NCI-H1105 (cell line): ENCODE measurements at regions not wholly inside any gene's neighbourhood (a gene's known extent, or its start where the extent isn't known, plus 50 kb on each side); places are given as distances from the start of the nearest gene placed in this dataset.
"Not testable (repeated sequence)": the region's sequence is repeated elsewhere in the genome, so short reads cannot be mapped to it uniquely, and the experiment has no call there.

Experiments
- DNase-seq: peaks from one replicate; lab custom pipeline; 2025; lab: John Stamatoyannopoulos, UW

DNA sequence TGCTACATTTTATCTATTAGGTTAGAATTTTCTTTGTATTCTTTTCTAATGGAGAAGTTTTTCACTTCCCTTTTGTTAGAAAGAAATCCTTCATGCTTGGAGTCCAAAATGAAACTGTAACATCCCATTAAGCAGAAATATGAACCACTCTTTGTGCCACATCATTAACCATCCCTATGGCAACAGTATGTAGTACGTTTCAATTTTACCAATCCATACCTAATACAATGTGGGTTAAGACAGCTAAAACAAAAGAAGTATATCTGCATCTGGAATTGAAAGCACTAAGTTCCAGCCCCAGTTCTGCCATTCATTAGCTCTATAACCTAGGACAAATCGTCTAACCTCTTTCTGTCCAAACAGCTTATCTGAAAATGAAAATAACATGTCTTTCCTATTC, 409.2 kb upstream of the SPHKAP start:
- DNase-seq: no peak

DNA sequence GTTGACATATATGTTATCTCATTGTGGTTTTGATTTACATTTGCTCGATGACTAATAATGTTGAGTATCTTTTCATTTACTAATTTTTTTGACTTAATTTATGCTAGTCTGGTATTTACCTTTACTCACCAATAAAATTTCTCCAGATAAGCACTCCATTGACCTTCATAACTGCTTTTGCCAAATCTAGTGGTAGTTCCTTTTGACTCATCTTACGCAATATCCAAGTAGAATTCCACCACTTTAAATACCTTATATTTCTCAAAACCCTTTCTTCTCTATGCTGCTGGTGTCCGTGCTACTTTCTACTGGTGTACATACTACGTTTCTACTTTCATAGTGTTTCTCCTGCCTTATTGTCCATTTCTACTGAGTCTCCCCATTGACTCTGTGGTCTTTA, 407.6 kb upstream of the SPHKAP start:
- no peak for DNase-seq

DNA sequence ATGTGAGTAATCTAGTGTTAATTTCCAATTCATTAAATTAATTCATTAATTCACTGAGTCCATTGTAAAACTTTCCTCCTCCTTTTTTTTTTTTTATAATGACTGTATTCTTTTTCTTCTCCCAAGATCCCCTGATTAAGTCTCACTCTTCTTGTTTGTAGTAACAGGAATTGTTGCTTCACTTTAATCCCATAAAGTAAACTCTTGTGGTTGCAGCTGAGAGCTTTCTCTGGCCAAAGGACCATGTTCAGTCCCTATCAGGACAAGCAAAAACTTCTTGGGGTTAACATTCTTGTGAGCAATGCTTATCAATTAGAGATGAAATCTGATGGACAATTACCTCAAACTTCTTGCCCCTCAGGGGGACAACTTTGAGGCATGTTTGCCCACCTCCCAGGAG, 400.2 kb upstream of the SPHKAP start:
- DNase-seq: no peak

DNA sequence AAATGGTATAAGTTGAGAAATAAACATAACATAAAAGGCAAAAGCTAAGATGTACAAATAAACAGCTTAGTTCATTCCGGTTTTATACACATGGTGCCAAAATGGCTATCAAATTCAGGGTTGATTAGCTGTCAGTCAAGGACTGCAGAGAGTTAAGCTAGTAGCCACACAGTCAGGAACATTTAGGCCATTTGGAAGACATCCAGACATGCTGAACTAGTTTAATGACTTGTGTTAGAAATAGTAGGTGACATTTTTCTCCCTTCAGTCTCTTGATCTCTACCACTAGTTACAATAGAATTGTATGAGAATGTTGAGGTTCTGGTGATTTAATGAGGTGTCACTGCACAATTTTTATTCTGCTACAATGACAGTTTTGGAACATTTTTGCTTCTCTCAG, 394.4 kb upstream of the SPHKAP start:
- DNase-seq: no peak

DNA sequence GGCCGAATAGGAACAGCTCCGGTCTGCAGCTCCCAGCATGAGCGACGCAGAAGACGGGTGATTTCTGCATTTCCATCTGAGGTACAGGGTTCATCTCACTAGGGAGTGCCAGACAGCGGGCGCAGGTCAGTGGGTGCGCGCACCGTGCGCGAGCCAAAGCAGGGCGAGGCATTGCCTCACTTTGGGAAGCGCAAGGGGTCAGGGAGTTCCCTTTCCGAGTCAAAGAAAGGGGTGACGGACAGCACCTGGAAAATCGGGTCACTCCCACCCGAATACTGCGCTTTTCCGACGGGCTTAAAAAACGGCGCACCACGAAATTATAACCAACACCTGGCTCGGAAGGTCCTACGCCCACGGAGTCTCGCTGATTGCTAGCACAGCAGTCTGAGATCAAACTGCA, 386.8 kb upstream of the SPHKAP start:
- DNase-seq: not testable (repeated sequence)

DNA sequence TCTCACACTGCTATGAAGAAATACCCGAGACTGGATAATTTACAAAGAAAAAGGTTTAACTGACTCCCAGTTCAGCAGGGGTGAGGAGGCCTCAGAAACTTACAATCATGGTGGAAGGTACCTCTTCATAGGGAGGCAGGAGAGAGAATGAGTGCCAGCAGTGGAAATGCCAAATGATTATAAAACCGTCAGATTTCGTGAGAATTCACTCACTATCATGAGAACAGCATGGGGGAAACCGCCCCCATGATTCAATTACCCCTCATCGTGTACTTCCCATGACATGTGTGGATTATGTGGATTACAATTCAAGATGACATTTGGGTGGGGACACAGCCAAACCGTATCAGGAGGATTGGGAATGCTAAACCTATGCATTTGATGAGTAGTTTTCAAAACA, 380.3 kb upstream of the SPHKAP start:
- no peak for DNase-seq

DNA sequence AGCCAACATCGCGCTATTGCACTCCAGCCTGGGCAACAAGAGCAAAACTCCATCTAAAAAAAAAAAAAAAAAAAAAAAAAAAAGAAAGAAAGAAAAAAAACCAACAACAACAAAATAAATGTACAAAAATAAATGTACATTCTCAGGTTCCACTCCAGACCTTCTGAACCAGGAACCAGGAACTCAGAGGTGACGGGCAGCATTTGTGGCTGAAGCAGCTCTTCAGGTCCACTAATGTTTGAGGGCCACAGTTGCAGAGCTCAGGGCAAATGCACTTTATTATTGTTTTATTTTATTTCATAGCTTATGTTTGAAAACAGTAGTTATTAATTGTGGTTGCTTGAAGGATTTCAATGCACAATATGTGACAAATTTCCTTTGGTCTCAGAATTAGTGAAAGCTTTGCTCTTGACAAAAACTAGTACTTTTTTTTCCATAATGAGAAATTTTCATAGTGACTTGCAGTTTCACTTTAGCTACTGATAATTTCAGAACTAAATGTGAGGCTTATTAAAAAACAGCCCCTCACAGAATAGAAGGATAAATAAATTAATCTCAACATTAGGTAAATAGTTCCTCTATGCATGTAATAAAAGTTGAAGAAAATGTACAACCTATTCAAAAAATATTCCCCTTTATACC, 378.4 kb upstream of the SPHKAP start:
- no peak for DNase-seq

DNA sequence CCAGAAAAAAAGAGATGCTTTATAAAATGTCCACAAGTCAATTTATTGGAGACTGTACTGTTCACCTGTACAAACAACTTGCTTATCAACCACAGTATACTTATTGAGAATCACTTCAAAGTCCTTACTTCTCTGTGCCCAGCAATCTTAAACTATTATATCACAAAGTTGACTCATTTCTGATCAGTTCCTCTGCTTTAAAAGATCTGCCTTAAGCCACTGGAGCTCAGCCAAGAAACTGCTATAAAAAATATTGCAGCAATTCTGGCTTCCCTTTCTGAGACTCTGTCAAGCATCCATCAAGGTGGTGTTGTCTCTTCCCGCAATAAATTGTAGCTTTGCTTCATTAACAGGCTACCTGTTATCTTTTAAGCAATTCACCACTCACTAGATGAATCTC, 375.2 kb upstream of the SPHKAP start:
- DNase-seq: no peak

DNA sequence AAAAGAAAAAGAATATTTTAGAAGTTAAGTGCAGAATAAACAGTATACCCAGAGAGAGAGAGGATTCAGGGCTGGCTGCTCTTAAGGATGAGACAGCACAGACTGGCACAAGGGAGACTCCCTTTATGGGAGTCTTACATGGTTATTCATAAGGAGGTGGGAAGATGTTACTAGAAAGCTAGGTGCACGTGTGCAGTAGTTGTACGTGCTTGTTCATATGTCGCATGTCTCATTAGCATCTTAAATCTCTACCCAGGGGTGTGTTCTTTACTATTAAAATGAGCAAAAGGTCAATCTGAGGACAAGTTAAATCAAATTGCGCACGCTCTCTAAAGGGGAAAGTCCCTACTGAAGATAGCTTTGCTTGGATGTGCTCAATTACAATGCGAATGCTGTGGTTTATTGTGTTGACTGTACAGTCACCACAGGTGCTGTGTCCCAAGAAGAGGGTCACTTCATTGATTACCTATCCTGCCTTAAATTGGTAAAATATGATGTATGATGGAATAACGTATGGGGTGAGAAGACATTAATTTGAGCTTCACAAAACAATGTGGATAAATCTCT, 368.0 kb upstream of the SPHKAP start:
- DNase-seq: no peak

DNA sequence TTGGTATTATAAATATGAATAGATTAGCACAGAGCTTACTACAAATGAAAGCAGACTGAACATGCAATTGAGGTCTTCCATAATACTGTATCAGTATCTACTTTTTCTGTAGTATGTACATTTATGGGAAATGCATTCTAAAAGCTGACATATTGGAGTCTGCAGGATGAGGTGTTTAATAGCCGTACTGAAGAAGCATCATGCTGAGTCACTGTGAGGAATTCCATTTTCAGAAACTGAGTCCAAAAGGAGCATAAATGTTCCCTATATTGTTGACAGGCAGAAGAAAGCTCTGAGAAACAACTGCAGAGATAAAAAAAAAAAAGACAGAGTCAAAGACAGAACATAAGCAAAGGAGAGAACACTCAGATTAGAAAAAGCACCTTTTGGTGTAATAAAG, 366.7 kb upstream of the SPHKAP start:
- DNase-seq: no peak

DNA sequence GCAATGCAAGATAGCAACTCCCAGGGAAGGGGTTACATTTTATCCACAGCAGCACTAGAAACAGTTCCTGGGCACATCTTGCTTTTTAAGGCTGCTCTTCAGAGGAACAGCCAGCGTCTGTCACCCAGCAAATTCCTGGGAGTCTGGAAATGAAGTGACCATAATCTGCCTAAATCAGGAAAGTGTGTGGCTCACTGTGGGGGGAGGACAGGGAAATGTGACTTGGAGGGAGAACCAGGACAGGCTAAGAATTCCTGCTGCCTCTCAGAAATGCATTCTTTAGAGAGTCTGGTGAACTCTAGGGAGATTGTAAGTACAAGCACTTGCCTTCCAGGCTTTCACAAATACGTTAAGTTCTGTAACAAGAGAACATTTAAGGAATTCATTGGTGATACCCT, 364.3 kb upstream of the SPHKAP start:
- no peak for DNase-seq

DNA sequence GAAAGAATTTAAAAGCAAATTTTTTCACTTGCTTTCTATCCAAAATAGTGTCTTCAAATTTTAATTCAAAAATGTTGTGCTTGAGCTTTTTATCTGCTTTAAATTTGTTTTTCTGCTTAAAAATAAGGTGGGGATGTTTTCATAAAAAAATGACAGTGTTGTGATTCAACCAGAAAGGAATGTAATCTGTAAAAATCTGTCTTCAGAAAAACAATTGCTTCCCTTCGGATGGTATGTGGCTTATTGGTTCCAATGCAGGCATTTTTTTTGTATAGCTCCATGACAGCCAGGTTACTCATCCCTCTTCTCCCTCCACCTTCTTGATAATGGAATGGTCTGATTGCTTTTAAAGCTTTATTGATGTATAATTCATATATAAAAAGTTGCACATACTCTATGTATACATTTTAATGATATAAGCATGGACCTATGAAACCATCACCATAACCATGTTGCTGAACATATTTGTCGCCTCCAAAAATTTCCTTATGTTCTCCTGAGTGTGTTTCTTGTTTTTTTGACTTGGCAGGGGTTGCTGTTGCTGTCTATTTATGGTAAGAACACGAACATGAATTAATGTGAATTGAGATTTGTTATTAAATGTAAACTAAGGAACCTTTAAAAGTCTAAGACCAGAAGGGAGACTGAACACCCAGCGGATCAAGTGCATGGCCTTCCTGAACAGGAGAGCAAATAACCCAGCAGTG, 363.7 kb upstream of the SPHKAP start:
- no peak for DNase-seq

DNA sequence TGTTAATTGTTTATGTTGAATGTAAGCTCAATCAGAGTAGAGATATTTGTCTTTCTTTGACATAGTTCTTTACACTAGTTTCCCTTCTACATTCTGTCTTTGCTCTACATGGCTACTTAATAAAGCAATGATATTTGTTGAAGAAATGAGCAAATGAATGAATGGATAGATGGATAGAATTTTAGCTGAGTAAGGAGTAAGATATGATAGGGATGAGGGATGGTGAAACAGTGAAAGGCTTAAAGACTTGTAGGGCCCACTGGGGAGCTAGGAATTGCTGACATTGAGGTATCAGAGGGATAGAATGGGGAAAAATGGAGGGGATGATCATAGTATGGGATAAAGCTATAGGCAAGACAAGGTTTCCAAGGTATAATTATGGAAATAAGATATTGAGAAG, 361.6 kb upstream of the SPHKAP start:
- DNase-seq: no peak

DNA sequence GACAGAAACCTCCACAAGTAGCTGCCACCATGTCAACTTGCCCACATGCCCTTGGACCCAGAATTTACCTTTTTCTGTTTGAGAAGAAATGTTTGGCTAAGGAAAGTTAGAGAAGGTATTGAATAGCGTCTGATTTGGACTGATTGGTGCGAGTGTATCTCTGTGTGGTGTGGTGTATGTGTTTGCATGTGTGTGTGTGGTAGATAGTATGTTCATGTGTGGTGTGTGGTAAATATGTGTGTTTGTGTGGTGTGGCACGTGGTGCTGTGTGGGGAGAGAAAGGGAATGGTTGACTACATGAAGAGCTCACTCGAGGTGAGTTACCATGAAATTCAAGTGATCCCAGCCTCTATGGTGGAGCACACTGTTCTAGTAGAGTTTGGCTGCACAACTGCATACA, 360.8 kb upstream of the SPHKAP start:
- no peak for DNase-seq

DNA sequence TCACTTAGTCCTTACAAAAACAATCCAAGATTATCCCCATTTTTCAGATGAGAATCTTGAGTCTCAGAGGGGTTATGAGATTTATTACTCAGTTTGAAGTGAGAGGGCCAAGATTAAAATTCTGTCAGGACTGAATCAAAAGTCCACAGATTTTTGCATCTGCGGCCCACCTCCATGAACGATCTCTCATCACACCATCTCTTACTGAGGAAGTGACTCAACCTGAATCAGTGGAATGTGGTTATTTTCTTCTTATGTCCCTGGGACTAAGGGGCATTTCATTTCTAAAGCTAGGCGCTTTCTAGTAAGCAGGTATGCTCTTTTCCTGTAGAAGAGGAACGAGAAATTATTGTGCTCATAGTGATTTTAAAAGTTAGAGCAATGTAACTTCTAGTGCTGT, 360.3 kb upstream of the SPHKAP start:
- no peak for DNase-seq

DNA sequence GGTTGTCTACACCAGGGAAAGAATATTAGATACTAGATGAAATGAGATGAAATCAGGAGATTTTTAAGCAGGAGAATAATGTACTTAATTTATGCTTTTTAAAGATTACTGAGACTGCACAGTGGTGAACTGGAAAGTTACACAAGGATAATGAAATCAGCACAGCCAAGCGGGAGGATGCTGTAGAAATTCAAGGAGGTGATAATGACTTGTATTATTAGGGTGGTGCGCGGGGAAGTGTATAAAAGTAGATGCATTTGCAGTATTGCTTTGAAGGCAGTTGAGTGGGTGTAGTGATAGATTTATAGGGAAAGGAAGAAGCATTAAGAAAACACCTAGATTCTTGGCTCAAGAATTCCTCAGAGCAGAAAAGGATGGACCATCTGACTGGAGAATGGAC, 359.5 kb upstream of the SPHKAP start:
- no peak for DNase-seq

DNA sequence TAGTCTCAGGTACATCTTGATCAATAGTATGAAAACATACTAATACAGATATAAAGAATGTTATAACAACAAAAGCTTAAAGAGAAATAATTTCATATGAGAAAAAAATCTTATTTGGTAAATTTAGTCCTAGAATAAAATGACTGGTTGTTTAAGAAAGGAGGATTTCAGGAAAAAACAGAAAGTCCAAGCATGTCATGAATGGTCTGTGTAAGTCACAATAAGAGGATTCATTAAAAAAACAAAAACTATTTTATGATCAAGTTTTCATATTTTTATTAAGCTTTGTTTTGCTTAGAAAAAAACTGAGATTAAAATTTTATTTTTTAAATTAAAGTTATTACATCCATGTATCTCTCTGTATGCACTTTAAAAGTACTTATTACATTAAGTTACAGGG, 353.9 kb upstream of the SPHKAP start:
- no peak for DNase-seq

DNA sequence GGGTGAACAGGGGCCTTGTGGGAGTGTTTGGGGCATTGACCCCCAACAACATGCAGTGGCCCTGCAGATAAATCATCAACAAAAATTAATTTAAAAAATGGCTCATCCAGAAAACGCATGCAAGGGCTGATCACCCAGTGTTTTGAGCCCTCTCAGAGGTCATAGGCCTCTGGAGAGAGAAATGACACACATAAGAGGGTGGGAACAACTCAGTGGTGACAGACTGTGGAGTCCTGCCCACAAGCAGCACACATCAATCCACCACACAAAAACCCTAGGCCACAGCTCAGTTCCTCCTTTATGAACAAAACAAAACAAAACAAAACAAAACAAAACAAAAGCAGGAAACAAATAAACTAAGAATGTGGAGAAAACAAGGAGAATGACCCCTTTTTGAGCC, 351.7 kb upstream of the SPHKAP start:
- DNase-seq: no peak

DNA sequence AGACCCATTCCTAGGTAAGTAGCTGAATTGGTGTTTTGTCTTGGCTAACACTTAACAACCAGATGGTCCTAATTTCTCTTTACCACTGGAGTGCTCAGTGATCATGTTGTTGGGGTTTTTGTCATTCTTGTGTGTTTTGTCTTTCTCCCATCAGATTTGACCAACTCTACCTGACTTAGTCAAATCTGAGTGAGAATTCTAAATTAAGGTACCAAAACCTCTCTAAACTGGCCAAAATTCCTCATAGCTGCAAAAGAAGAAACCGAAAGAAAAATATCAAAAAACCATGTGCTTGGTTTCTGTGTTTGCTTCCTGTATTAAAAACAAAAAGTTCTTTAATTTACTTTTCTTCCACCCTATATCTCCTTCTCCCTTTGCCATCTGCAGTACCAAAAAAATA, 350.7 kb upstream of the SPHKAP start:
- no peak for DNase-seq

DNA sequence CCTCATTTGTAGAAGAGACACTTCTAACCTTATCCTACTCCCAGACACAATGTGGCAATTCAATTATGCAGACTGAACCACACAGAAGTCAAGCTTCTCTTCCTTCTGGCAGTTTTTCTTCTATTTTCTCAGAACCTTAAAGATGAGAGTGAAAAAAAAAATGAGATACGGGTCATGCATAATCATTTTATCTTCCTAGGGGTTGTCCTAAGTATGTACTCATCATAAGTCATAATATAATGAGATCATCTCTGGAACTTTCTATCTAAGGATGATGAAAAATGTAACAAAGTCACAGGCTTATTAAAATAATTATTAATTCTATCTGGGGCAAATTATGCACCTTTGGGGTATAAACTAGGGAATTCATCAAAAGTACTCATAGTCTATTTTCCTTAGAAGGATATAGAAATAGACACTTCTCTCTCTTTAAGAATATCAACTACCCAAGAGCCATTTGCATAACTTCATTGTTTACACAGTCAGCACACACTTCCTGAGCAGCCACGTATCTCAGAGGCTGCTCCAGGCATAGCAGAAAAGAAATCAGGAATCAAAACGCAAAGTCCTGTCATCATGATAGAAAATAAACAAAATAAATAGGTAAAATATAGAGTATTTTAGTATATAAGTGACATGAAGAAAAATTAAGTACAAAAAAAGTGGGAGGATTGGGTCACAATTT, 345.9 kb upstream of the SPHKAP start:
- DNase-seq: no peak

DNA sequence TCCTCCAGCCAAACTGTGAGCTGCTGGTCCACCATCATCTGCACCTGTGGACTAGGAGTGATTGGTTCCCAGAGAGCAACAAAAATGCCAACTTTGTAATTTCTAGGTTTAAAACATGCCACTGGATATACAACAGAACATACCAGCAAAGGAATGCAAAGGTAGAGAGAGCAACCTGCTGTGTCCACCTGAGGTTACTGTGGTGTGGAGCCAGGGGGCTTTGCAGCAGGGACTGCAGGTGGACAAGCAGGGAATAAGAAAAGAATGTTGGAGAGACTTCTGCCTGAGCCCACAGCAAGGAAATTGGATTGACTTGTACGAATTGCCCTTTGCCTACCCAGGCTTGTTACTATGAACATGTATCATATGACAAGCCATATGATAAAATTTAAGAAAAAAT, 345.2 kb upstream of the SPHKAP start:
- no peak for DNase-seq

DNA sequence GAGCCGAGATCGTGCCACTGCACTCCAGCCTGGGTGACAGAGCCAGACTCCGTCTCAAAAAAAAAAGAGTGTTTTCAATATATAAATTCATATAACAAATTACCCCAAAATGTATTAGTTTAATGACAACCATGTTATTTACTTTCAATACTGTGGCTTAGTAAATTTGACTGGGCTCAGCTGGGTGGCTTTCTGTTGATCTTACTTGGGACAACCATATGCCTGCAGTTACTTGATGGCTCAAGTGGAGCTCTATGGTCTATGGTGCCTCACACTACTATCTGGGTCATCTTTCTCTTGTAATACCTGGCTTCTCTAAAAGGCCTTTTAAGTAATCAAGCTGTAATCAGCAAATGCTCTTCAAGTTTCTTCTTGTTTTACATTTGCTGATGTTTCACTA, 341.5 kb upstream of the SPHKAP start:
- DNase-seq: no peak

DNA sequence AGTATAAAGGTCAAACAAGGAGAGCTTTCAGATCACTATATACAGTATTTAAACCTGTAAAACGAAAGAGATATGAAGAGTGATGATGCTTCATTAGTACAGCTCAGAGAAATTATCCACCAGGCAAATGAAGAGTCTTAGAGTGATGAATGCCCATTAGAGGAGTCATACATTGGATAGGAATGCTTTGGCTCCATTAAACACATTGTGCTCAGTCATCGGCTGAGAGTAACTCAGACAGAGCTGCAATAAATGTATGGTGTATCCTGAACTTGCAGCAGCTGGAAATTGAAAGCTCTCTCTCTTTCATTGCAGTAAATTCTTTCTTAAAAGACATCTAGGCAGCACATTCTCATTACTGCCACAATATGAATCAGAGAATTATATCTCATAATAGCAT, 340.8 kb upstream of the SPHKAP start:
- DNase-seq: no peak
